Inflammatory macrophage (primary cell): ENCODE measurements at regions not wholly inside any gene's neighbourhood (a gene's known extent, or its start where the extent isn't known, plus 50 kb on each side); places are given as distances from the start of the nearest gene placed in this dataset.

Experiments
- DNase-seq, 2 donors: peaks; one replicate each; pipeline ENCODE4 v3.0.0-alpha.2; 2020 to 2022

DNA sequence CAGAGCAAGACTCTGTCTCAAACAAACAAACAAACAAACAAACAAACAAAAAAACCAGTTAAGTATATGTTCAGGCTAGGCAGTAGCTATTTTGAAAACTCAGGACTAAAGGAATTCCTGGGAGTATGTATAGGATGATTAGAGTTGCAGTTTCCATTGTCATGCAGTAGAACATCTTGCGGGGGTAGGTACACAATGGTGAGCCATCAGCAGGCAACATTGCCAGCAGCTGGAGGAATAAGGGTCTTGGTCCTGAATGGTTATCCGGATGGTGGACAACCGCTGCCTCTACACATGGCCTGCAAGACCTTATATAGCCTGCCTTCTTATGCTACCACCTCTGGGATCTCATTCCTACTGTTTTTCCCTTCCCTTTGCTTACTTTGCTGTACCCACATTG, 297.5 kb downstream of the SOX4 start:
- no peak for DNase-seq

GRCh38 chr6:21893793-21894192, 300.2 kb downstream of the SOX4 start:
- DNase-seq = no peak

DNA sequence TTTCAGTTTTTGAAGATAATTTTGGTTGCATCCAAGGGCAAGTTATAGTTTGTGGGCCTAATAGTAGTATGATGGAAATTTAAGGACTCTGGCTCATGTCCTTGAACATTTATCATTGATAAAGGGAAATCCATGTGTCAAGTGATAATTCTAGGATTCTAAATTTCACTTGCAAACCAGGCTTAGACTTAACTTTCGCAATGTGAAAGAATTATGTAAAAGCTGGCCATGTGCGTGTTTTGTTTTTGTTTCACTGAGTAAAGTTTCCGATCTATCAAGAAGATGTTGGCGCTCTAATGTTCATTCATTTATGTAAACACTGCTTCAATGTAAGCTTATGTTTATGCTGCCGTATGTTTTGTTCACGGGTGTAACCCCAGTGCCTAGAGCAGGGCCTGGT, 302.0 kb downstream of the SOX4 start:
- no peak for DNase-seq

GRCh38 chr6:21898107-21898796, 304.7 kb downstream of the SOX4 start:
- DNase-seq = no peak

- DNase-seq = peak; percentile 2 to 22
Measured at GRCh38 chr6:21899708-21900107, 306.2 kb downstream of the SOX4 start.

- DNase-seq = peak; percentile 6 to 42
Measured at GRCh38 chr6:21900730-21901129, 307.2 kb downstream of the SOX4 start.

- no peak for DNase-seq
Measured at GRCh38 chr6:21902628-21903169, 309.1 kb downstream of the SOX4 start.

GRCh38 chr6:21905531-21905930, 312.0 kb downstream of the SOX4 start:
- no peak for DNase-seq

DNA sequence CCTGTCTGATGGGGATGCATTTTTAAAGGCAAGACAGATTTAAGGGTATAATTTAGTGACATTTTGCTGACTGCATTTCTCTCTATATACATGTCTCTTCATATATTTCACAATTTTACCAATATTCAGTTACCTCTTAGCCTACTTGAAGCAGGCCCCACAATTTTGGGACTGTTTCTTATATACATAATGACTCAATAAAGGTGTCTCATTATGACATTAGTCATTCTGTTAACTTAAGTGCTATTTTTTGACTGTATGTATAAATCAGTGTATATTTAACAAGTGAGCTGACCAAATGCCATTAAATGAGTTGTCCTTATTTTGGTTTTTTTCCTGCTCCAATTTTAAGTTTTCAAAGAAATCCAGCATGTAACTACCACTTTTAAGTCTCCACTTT, 313.3 kb downstream of the SOX4 start:
- DNase-seq = no peak

DNA sequence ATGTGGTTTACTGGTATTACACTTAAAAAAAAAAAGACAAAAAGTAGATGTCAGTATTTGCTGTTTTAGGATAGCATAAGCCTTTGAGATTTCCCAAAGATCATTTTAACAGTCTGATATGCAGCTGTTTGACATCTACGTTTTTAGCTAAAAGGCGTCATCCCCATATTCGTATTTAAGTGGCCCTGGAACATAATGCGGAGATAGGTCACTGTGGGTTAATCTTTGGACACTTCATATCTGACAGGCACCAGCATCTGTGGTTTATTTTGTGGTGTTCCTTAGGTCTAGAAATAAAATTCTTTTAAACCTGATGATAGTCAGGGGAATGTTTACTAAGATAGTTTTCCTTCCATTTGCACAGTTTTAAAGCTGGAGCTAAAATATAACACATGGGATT, 313.7 kb downstream of the SOX4 start:
- DNase-seq = no peak

DNA sequence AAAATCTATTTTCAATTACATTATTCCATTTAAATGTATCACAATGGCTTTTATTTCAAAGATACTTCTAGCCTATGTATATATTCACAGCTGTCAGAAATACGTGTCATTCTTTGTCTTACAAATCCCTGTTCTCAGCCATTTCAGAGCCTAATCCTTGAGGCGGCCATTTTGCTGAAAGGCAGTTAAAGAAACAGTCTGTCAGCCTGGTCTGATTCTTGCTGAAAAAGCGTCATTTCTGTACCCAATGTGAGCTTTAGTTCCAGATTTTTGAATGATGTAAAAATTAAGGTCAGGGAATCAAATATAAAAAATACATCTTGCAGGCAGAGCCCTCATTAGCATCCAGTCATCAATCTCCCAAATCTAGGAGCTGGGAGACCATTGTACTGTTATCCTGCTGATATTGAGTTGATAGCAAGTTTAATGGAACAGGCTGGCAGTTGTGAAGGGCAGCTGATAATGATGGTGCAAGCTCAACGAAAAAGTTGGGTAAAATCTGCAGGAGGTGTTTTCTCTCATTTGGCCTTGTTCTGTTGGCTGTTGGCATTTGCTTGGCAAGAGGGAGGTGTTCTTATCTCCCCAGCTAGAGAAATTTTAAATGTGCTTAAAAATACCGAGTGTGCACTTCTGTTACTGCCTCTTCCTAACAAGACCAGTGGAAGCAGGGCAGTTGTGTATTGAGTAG, 314.8 kb downstream of the SOX4 start:
- no peak for DNase-seq

DNA sequence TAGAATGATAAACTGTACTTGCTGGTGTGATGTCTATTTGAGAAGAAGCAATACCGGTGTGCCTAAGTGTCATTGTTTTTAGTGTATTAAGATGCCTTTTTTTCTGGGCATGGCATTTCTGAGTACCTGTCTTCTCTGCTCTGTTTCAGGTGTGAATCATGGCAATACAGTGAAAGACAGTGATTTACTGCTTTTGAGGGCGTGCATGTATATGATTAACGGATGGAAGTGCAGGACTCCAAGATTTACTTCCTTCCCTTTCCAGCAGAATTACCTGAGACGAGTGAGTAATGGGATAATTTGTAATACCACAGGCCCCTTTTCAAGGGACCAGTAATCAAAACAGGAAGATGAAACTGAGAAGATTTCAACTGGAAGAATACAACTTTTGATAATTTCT, 315.8 kb downstream of the SOX4 start:
- no peak for DNase-seq

- no peak for DNase-seq
Measured at GRCh38 chr6:21911208-21911607, 317.7 kb downstream of the SOX4 start.

DNA sequence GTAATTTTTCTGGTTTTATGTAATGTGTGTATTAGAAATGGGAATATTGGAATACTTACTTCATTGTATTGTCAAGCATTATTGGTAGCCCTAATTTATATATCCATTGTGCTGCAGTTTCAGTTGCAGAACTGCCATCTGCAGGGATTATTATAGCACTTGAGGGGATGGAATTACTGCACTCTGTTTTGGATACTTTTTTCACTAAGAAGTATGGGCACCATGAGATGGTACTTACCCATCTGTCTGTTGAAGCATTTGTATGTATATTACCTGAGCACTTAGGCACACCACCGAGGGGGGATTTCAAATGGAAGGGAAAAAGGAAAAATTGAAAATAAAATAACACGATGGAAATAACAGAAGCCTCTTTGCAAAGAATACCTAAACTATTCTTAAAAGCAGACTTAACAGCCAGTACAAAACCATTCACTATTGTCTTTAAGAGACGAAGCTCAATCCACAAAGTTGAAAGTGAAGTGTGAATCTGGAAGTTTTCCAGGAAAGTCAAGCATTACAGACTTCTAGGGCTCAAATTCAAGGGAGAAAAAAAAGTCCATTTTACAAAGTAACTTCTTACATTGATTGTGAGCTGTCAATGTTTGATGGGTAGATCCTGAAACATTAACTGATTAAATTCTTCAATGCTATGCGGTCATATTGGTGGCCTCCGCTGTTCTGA, 318.7 kb downstream of the SOX4 start:
- no peak for DNase-seq

GRCh38 chr6:21914121-21914973, 320.8 kb downstream of the SOX4 start:
- DNase-seq = peak; percentile 39 to 60

GRCh38 chr6:21915707-21916260, 322.2 kb downstream of the SOX4 start:
- DNase-seq = no peak

DNA sequence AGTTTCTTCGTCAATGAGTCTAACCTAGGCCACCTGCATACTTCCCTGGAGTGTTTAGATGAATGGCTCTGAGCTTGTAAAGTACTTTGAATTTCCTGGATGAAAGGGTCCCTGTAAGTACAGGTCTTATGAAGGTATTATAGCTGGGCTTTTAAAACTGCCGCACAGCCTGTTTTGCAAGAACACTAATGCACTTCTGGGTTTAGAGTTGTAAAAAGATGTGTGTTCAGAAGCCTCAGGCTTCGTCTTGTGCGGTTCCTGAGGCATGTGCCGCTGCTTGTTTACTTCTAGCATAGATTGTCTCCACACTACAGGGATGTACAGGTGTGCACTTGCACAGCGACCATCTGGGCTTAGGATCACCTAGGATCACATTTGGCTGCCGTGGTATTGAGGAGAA, 324.5 kb downstream of the SOX4 start:
- DNase-seq = no peak

- DNase-seq = no peak
Measured at GRCh38 chr6:21918666-21919065, 325.1 kb downstream of the SOX4 start.

GRCh38 chr6:21922086-21922485, 328.5 kb downstream of the SOX4 start:
- DNase-seq = no peak

- DNase-seq = no peak
Measured at GRCh38 chr6:21924002-21924401, 330.5 kb downstream of the SOX4 start.

DNA sequence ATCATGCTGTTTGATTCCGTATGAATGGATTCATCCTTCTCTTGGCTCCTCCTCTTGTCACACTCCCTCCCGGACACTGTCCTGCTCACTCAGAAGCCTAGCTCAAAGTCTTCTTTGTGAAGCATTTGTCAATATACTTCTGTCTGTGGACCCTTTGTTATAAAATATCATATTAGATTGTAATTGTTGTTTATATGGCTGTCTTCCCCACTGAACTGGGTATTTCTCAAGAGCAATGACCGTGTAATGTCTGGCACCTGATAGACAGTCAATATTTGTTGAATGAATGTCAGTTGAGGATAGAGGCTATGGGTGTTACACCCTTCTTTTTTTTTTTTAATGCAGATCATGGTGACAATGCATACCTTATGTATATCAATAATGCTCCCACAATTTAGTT, 335.3 kb downstream of the SOX4 start:
- DNase-seq = no peak

DNA sequence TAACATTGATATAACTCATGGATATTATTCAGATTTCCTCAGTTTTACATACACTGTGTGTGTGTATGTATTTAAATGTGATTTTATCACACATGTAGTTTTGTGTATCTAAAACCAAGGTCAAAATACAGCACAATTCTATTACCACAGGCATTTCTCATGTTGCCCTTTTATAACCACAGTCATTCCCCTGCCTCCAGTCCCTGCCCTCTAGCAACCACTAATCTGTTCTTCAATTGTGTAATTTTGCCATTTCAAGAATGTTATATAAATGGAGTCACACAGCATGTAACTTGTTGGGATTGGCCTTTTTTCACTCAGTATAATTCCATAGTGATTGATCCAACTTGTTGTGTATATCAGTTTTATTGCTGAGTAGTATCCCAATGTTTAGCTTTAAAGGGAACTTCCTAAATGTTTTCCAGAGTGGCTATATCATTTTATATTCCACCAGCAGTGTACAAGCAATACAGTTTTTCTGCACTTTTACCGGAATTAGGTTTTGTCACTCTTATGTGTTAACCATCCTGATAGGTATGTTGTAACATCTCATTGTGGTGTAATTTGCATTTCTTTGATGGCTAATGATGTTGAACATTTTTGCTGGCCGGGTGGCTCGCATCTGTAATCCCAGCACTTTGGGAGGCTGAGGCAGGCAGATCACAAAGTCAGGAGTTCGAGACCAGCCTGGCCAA, 338.2 kb downstream of the SOX4 start:
- DNase-seq = no peak
